Vagina (tissue), 2 donors: ENCODE measurements at regions not wholly inside any gene's neighbourhood (a gene's known extent, or its start where the extent isn't known, plus 50 kb on each side); places are given as distances from the start of the nearest gene placed in this dataset.
"Not testable (repeated sequence)": the region's sequence is repeated elsewhere in the genome, so short reads cannot be mapped to it uniquely, and the experiment has no call there.

Experiments used
- DNase-seq, 2 donors: peaks; one replicate each; pipeline ENCODE4 v3.0.0-alpha.2; 2017; ENCODE audit errors: extremely low spot score in 2 of 2
- H3K27ac ChIP-seq: fragments of 200-600 bp; sonication (generic); one replicate; pipeline ENCODE4 v1.5.1; 2019
- H3K27me3 ChIP-seq: fragments of 200-600 bp; sonication (generic); one replicate; pipeline ENCODE4 v1.5.1; 2019
- H3K36me3 ChIP-seq, 2 donors: fragments of 200-600 bp; sonication (generic); one replicate each; pipeline ENCODE4 v1.5.1; 2017 to 2019
- H3K4me1 ChIP-seq: fragments of 200-600 bp; sonication (generic); one replicate; pipeline ENCODE4 v1.5.1; 2019
- H3K4me3 ChIP-seq, 2 donors: fragments of 200-600 bp; sonication (generic); 1 replicate in 1 of 2; 2 replicates in 1 of 2; pipeline ENCODE4 v1.5.1; 2016 to 2019
- H3K9me3 ChIP-seq: fragments of 200-600 bp; sonication (generic); one replicate; pipeline ENCODE4 v1.5.1; 2019
- CTCF ChIP-seq, 3 experiments: fragments of 450-650 bp in 2 of 3; fragments of 200-600 bp in 1 of 3; sonication (generic) in 1 of 3; IDR thresholded peaks; one replicate each; pipeline ENCODE4 v1.5.1; 2017 to 2019; ENCODE audit warnings: antibody characterized with exemption in 3 of 3, mild to moderate bottlenecking in 2 of 3, moderate library complexity in 2 of 3
- POLR2A ChIP-seq, 2 donors: fragments of 450-650 bp; IDR thresholded peaks; one replicate each; pipeline ENCODE4 v1.6.1; 2017; ENCODE audit warnings: antibody characterized with exemption in 2 of 2, mild to moderate bottlenecking in 2 of 2, moderate library complexity in 2 of 2
- POLR2AphosphoS5 ChIP-seq, 2 donors: sonication (generic); formaldehyde crosslinking; IDR thresholded peaks; one replicate each; pipeline ENCODE4 v1.9.0; 2017; ENCODE audit warnings: antibody characterized with exemption in 2 of 2, mild to moderate bottlenecking in 2 of 2, low read depth in 1 of 2; ENCODE audit not compliant: insufficient read depth in 1 of 2
- intact Hi-C: fragments of 100-400 bp; cut with DNase I; formaldehyde crosslinking; loops from one replicate; pipeline ENCODE4 v1.15.1; 2023

DNA sequence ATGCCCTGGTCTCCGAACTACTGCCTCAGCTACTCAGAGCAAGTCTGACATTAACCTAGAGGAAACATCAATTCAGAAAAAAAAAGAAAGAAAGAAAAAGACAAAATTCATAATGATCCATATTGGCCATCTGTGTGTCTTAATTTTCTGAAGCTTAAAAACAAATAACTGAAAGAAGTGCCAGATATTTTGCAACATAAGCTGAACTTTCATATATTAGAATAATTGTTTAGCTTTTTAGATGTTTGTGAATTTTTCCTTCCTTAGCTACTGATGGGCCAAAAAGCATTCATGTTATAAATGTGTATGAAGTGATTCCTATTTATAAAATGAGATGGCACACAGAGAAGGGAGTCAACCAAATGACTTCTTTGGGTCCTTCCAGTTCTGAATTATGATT lies 555.0 kb upstream of the CHAC2 start:
- no peak for DNase-seq
- TF ChIP-seq CTCF (IDR thresholded peaks at IDR 0.05) (no peak), POLR2AphosphoS5 (IDR thresholded peaks at IDR 0.05; ENCODE audit: insufficient read depth in 1 of 2, low read depth in 1 of 2) (no peak), POLR2A (IDR thresholded peaks at IDR 0.05) (no peak)
- Histone ChIP-seq H3K36me3 (no peaks in the 10 kb centered on the region), H3K27me3 (no peaks in the 10 kb centered on the region), H3K4me3 (no peak overlapping the region), H3K27ac (no peak overlapping the region), H3K4me1 (no peaks in the 10 kb centered on the region), H3K9me3 (no peaks in the 10 kb centered on the region)
- intact Hi-C loops, result no loop called here

DNA sequence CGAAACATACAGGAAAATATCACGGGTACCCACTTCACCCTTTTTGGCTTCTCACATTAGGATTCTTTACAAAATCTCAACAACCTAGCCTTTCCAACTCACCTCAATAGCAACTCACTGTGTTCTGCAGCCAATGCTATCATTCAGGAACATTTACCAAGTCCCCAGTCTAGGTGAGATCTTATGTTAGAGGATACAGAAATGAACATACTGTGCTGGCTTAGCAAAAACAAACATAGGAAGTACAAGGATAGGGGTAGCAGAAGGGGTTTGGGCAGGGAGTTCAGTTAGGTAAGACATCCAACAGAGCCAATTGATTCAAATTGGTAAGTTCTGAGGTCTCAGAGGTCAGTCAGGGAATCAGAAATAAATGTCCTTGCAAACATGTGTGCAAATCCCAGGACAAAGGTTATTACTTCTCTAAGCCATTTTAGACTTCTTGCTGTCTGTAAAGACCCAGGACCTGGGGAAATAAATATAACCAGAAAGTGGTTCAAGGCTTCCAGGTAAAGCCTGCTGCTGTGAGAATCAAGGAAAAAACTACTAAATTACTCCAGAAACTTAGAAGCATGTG lies 556.3 kb upstream of the CHAC2 start:
- Histone ChIP-seq H3K9me3 (no peaks in the 10 kb centered on the region), H3K4me1 (no peaks in the 10 kb centered on the region), H3K27me3 (no peaks in the 10 kb centered on the region), H3K27ac (no peak overlapping the region), H3K36me3 (no peaks in the 10 kb centered on the region), H3K4me3 (no peak overlapping the region)
- DNase-seq, result no peak
- intact Hi-C loops, result no loop called here
- TF ChIP-seq POLR2A (IDR thresholded peaks at IDR 0.05) (no peak), POLR2AphosphoS5 (IDR thresholded peaks at IDR 0.05; ENCODE audit: insufficient read depth in 1 of 2, low read depth in 1 of 2) (no peak), CTCF (IDR thresholded peaks at IDR 0.05) (no peak)

DNA sequence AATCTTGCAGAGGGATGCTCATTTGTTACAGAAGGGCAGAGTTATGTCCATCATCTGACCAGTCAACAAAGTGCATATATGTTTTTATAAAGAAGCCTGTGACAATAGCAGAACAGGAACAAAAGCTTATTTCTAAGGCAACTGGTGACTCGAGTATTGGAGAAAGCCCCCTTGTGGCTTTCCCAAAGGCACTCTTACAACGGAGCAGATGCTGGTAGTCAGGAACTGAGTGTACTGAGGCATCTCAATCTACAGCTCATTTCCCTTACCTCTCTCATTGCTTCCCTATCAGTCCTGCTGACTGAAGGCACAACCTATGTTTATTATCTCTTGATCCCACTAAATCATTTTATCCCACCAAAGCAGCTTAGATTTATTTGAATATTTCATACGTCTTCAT lies 557.1 kb upstream of the CHAC2 start:
- Histone ChIP-seq H3K4me1 (no peaks in the 10 kb centered on the region), H3K27me3 (no peaks in the 10 kb centered on the region), H3K4me3 (no peak overlapping the region), H3K9me3 (no peaks in the 10 kb centered on the region), H3K27ac (no peak overlapping the region), H3K36me3 (no peaks in the 10 kb centered on the region)
- TF ChIP-seq POLR2AphosphoS5 (IDR thresholded peaks at IDR 0.05; ENCODE audit: insufficient read depth in 1 of 2, low read depth in 1 of 2), result no peak
- TF ChIP-seq CTCF (IDR thresholded peaks at IDR 0.05), result no peak
- no peak for TF ChIP-seq POLR2A (IDR thresholded peaks at IDR 0.05)
- no peak for DNase-seq
- intact Hi-C loops, result no loop called here

- H3K27me3 ChIP-seq, result no peaks in the 10 kb centered on the region
- H3K36me3 ChIP-seq, result no peaks in the 10 kb centered on the region
- no peaks in the 10 kb centered on the region for H3K9me3 ChIP-seq
- no peak overlapping the region for H3K4me3 ChIP-seq
- H3K27ac ChIP-seq, result no peak overlapping the region
- intact Hi-C loops, result no loop called here
- DNase-seq, result no peak
- TF ChIP-seq CTCF (IDR thresholded peaks at IDR 0.05), result no peak
- no peak for TF ChIP-seq POLR2A (IDR thresholded peaks at IDR 0.05)
- TF ChIP-seq POLR2AphosphoS5 (IDR thresholded peaks at IDR 0.05; ENCODE audit: insufficient read depth in 1 of 2, low read depth in 1 of 2), result no peak
- H3K4me1 ChIP-seq, result no peaks in the 10 kb centered on the region
Measured at GRCh38 chr2:53209679-53210458, 557.7 kb upstream of the CHAC2 start.

DNA sequence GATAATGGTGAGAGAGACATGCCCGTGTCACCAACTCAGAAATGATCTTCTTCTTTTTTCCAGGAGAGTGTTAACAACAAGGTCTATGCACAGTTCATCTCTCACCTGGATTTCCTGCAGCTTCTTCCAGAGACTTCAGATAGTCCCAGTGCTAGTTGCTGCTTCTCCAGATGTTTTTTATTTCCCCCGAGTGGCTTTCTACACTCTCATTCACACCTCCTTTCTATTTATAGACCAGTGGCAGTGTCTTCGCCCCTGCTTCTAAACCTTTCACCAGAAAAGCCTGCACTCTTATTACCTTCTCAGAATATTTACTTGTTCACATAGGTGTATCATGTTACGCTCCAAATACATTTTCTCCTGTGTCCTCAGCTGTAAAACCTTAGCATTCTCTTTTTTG lies 558.8 kb upstream of the CHAC2 start:
- Histone ChIP-seq H3K36me3 (no peaks in the 10 kb centered on the region), H3K27ac (no peak overlapping the region), H3K27me3 (no peaks in the 10 kb centered on the region), H3K4me1 (no peaks in the 10 kb centered on the region), H3K4me3 (no peak overlapping the region), H3K9me3 (no peaks in the 10 kb centered on the region)
- TF ChIP-seq POLR2AphosphoS5 (IDR thresholded peaks at IDR 0.05; ENCODE audit: insufficient read depth in 1 of 2, low read depth in 1 of 2) (no peak), POLR2A (IDR thresholded peaks at IDR 0.05) (no peak), CTCF (IDR thresholded peaks at IDR 0.05) (no peak)
- intact Hi-C loops, result no loop called here
- DNase-seq, result no peak

- H3K27ac ChIP-seq, H3K27me3 ChIP-seq, H3K4me3 ChIP-seq, intact Hi-C loops, H3K4me1 ChIP-seq, H3K9me3 ChIP-seq, DNase-seq, H3K36me3 ChIP-seq: not testable (repeated sequence)
Measured at GRCh38 chr2:53206226-53206625, 561.4 kb upstream of the CHAC2 start.
